CD14-positive monocyte (primary cell): ENCODE measurements at regions not wholly inside any gene's neighbourhood (a gene's known extent, or its start where the extent isn't known, plus 50 kb on each side); places are given as distances from the start of the nearest gene placed in this dataset.

ENCODE experiments used
- DNase-seq, 3 donors: peaks; one replicate each; pipeline ENCODE4 v3.0.0-alpha.2; 2011 to 2022
- H2AFZ ChIP-seq: 2 replicates; pipeline ENCODE4 v1.6.0; 2012; ENCODE audit warnings: mild to moderate bottlenecking, low read depth, low read length, inconsistent platforms; ENCODE audit not compliant: insufficient read depth, poor library complexity, severe bottlenecking
- H3K27ac ChIP-seq, 2 donors: 1 replicate in 1 of 2; 2 replicates in 1 of 2; pipeline ENCODE4 v1.5.1; 2012 to 2013; ENCODE audit warnings: low read length in 2 of 2, control low read depth in 1 of 2, inconsistent platforms in 1 of 2, low read depth in 1 of 2, mild to moderate bottlenecking in 1 of 2
- H3K27me3 ChIP-seq, 2 donors: one replicate each; pipeline versions ENCODE4 v1.6.0 to v1.6.1; 2011 to 2013; ENCODE audit warnings: low read length in 2 of 2; ENCODE audit not compliant: control insufficient read depth in 2 of 2, insufficient read depth in 2 of 2
- H3K36me3 ChIP-seq, 2 donors: replicated peaks in 1 of 2; 1 replicate in 1 of 2; 2 replicates in 1 of 2; pipeline versions ENCODE4 v1.5.1 to v1.6.1; 2012 to 2013; ENCODE audit warnings: low read length in 2 of 2, control low read depth in 1 of 2, inconsistent platforms in 1 of 2, mild to moderate bottlenecking in 1 of 2; ENCODE audit not compliant: insufficient read depth in 2 of 2, control insufficient read depth in 1 of 2
- H3K4me1 ChIP-seq, 2 donors: 1 replicate in 1 of 2; 2 replicates in 1 of 2; pipeline versions ENCODE4 v1.5.1 to v1.6.1; 2012 to 2013; ENCODE audit warnings: low read length in 2 of 2, control low read depth in 1 of 2, inconsistent platforms in 1 of 2, mild to moderate bottlenecking in 1 of 2, moderate library complexity in 1 of 2; ENCODE audit not compliant: insufficient read depth in 2 of 2, control insufficient read depth in 1 of 2
- H3K4me2 ChIP-seq: replicated peaks from 2 replicates; pipeline ENCODE3; 2012; ENCODE audit warnings: low read length, moderate library complexity, mild to moderate bottlenecking; ENCODE audit not compliant: poor library complexity, severe bottlenecking; ENCODE audit errors: extremely low read depth
- H3K4me3 ChIP-seq, 3 experiments: fragments of 200-600 bp in 1 of 3; sonication (generic) in 1 of 3; replicated peaks in 1 of 3; 1 replicate in 2 of 3; 2 replicates in 1 of 3; pipeline ENCODE4 v1.5.1; 2011 to 2013; ENCODE audit warnings: low read length in 3 of 3, mild to moderate bottlenecking in 3 of 3, control low read depth in 2 of 3, low read depth in 2 of 3, inconsistent platforms in 1 of 3, moderate library complexity in 1 of 3
- H3K79me2 ChIP-seq: 2 replicates; pipeline ENCODE4 v1.6.0; 2012; ENCODE audit warnings: mild to moderate bottlenecking, control low read depth, inconsistent platforms, low read length, moderate library complexity; ENCODE audit not compliant: insufficient read depth
- H3K9ac ChIP-seq: 2 replicates; pipeline ENCODE4 v1.6.0; 2017; ENCODE audit warnings: low read length, mild to moderate bottlenecking; ENCODE audit not compliant: insufficient read depth, poor library complexity, severe bottlenecking
- H3K9me3 ChIP-seq, 2 donors: replicated peaks in 1 of 2; 1 replicate in 1 of 2; 2 replicates in 1 of 2; pipeline versions ENCODE4 v1.5.1 to v1.6.1; 2012 to 2013; ENCODE audit warnings: low read length in 2 of 2, control low read depth in 1 of 2; ENCODE audit not compliant: control insufficient read depth in 1 of 2, insufficient read depth in 1 of 2
- H4K20me1 ChIP-seq: 2 replicates; pipeline ENCODE4 v1.6.0; 2012; ENCODE audit warnings: mild to moderate bottlenecking, low read length, control low read depth, moderate library complexity; ENCODE audit not compliant: insufficient read depth
- H3K27ac Mint-ChIP-seq, 7 donors: one replicate each; pipeline ENCODE4 v1.8.0; 2020; ENCODE audit warnings: mild to moderate bottlenecking in 7 of 7, mixed read lengths in 7 of 7, moderate library complexity in 6 of 7, inconsistent platforms in 2 of 7
- H3K27me3 Mint-ChIP-seq, 3 donors: one replicate each; pipeline ENCODE4 v1.8.0; 2021 to 2022; ENCODE audit warnings: low read depth in 3 of 3, mild to moderate bottlenecking in 3 of 3, mixed read lengths in 3 of 3, moderate library complexity in 3 of 3, inconsistent platforms in 1 of 3
- H3K36me3 Mint-ChIP-seq, 2 donors: one replicate each; pipeline ENCODE4 v1.8.0; 2020; ENCODE audit warnings: mixed read lengths in 2 of 2, inconsistent platforms in 1 of 2, mild to moderate bottlenecking in 1 of 2
- H3K4me1 Mint-ChIP-seq: one replicate; pipeline ENCODE4 v1.8.0; 2020; ENCODE audit warnings: mild to moderate bottlenecking, mixed read lengths
- H3K4me3 Mint-ChIP-seq, 2 donors: one replicate each; pipeline ENCODE4 v1.8.0; 2020; ENCODE audit warnings: mild to moderate bottlenecking in 2 of 2, mixed read lengths in 2 of 2, moderate library complexity in 1 of 2
- H3K9me3 Mint-ChIP-seq, 7 donors: one replicate each; pipeline ENCODE4 v1.8.0; 2020 to 2022; ENCODE audit warnings: mixed read lengths in 7 of 7, mild to moderate bottlenecking in 6 of 7, moderate library complexity in 6 of 7, inconsistent platforms in 2 of 7
- WGBS: methylation state at CpG from one replicate; pipeline ENCODE4 v1.1.5; 2013; ENCODE audit warnings: missing lambda C conversion rate; ENCODE audit not compliant: insufficient coverage; 5-methylcytosine and 5-hydroxymethylcytosine counted together
- intact Hi-C, 2 donors: fragments of 100-400 bp; cut with micrococcal nuclease; formaldehyde crosslinking; loops; one replicate each; pipeline versions ENCODE4 v1.15.0 to v1.15.1; 2023
- TF ChIP-seq, protein P1 (sequence below): fragments of 200-600 bp; IDR thresholded peaks from one replicate; pipeline ENCODE4 v1.8.0; 2022; ENCODE audit warnings: antibody characterized with exemption, mild to moderate bottlenecking

DNA sequence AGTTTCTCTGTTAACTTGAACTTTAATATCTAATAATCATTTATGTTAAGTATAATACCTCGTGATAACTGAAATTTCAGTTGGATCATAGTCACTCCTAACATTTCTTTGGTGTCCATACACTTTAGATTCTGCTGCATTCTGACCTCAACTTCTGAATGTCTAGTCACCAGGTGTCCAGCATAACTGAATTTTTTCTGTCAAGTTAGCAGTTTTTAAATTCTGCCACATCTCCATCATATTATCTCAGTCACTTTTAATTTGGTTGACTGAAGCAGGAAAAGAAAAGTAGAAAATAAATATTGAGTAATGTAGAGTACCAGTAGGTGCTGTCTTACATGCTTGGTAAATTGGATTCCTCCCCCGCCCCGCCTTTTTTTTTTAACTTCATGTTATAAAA lies 128.6 kb downstream of the TANC2 start:
- no peaks in the 10 kb centered on the region for H3K79me2 ChIP-seq
- H3K27me3 Mint-ChIP-seq = peaks cover 0 to 4% (median 0%) of the 10 kb centered on the region in 3 donors
- H3K36me3 Mint-ChIP-seq = peaks cover 0 to 2% of the 10 kb centered on the region in 2 donors
- TF ChIP-seq, protein P1, sequence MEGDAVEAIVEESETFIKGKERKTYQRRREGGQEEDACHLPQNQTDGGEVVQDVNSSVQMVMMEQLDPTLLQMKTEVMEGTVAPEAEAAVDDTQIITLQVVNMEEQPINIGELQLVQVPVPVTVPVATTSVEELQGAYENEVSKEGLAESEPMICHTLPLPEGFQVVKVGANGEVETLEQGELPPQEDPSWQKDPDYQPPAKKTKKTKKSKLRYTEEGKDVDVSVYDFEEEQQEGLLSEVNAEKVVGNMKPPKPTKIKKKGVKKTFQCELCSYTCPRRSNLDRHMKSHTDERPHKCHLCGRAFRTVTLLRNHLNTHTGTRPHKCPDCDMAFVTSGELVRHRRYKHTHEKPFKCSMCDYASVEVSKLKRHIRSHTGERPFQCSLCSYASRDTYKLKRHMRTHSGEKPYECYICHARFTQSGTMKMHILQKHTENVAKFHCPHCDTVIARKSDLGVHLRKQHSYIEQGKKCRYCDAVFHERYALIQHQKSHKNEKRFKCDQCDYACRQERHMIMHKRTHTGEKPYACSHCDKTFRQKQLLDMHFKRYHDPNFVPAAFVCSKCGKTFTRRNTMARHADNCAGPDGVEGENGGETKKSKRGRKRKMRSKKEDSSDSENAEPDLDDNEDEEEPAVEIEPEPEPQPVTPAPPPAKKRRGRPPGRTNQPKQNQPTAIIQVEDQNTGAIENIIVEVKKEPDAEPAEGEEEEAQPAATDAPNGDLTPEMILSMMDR = no peak
- intact Hi-C loops = no loop called here
- H3K27ac Mint-ChIP-seq = no peak overlapping the region
- H4K20me1 ChIP-seq = no peaks in the 10 kb centered on the region
- no peak overlapping the region for H3K4me2 ChIP-seq
- WGBS = 100% methylated on average over 1 of the region's 3 CpGs
- peaks cover 4% of the 10 kb centered on the region for H3K4me1 Mint-ChIP-seq
- no peaks in the 10 kb centered on the region for H3K27me3 ChIP-seq
- H3K9me3 Mint-ChIP-seq = peaks cover 0 to 10% (median 0%) of the 10 kb centered on the region in 7 donors
- no peak overlapping the region for H2AFZ ChIP-seq
- H3K9me3 ChIP-seq = no peaks in the 10 kb centered on the region
- no peak overlapping the region for H3K27ac ChIP-seq
- H3K36me3 ChIP-seq = no peaks in the 10 kb centered on the region
- no peak overlapping the region for H3K4me3 Mint-ChIP-seq
- H3K9ac ChIP-seq = no peak overlapping the region
- DNase-seq = no peak
- H3K4me3 ChIP-seq = no peak overlapping the region
- H3K4me1 ChIP-seq = no peaks in the 10 kb centered on the region

DNA sequence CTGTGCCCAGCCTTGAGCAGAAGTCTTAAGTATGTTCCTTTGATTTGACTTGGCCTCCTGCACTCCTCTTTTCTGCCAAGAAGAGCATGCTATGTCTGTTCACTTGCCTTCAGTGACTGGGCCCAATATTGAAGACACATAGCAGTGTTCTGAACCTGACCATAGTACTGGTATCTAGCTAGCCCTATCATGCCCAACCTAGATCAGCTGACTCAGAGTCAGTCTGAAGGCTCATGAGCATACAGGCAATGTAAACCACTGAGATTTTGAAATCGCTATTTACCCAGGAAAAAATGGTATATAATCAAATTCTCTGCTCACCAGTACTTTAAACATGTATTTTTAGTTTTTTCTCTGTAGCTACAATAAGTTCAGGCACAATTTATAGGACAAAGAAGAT lies 129.4 kb downstream of the TANC2 start:
- H3K4me1 Mint-ChIP-seq = peaks cover 4% of the 10 kb centered on the region
- no peak overlapping the region for H3K27ac Mint-ChIP-seq
- Histone ChIP-seq H3K9me3 (no peaks in the 10 kb centered on the region), H3K79me2 (no peaks in the 10 kb centered on the region), H2AFZ (no peak overlapping the region), H3K27ac (no peak overlapping the region), H3K27me3 (no peaks in the 10 kb centered on the region), H3K36me3 (no peaks in the 10 kb centered on the region), H3K4me1 (no peaks in the 10 kb centered on the region), H3K4me2 (no peak overlapping the region), H3K9ac (no peak overlapping the region), H4K20me1 (no peaks in the 10 kb centered on the region), H3K4me3 (no peak overlapping the region)
- H3K36me3 Mint-ChIP-seq = peaks cover 0 to 2% of the 10 kb centered on the region in 2 donors
- no CpG with 5 or more reads among the region's 1 CpG for WGBS
- peaks cover 0 to 4% (median 0%) of the 10 kb centered on the region in 3 donors for H3K27me3 Mint-ChIP-seq
- H3K4me3 Mint-ChIP-seq = no peak overlapping the region
- intact Hi-C loops = no loop called here
- peaks cover 0 to 5% (median 0%) of the 10 kb centered on the region in 7 donors for H3K9me3 Mint-ChIP-seq
- TF ChIP-seq, protein P1 = no peak
- DNase-seq = no peak
